ENCODE measurements at regions not wholly inside any gene's neighbourhood (a gene's known extent, or its start where the extent isn't known, plus 50 kb on each side); places are given as distances from the start of the nearest gene placed in this dataset.

GRCh38 chr21:34003428-34003827, 70.0 kb upstream of the MRPS6 start:
- no peak for TF ChIP-seq CTCF (IDR thresholded peaks at IDR 0.05)
- TF ChIP-seq POLR2A (IDR thresholded peaks at IDR 0.05): no peak
- H3K4me1 ChIP-seq: no peaks in the 10 kb centered on the region

GRCh38 chr21:34000375-34000774, 73.0 kb upstream of the MRPS6 start:
- H3K4me3 ChIP-seq (replicated peaks in 1 of 3): no peak overlapping the region
- no peaks in the 10 kb centered on the region for H3K9me3 ChIP-seq
- TF ChIP-seq CTCF (IDR thresholded peaks at IDR 0.05) (no peak), POLR2A (IDR thresholded peaks at IDR 0.05) (no peak)
- DNase-seq: no peak
- H3K4me1 ChIP-seq: no peaks in the 10 kb centered on the region
- 95 to 97% methylated on average over 4 of the region's 4 CpGs for WGBS, 2 donors
- no peak overlapping the region for H3K27ac ChIP-seq
- intact Hi-C loops (cut with DNase I): no loop called here
- no peaks in the 10 kb centered on the region for H3K36me3 ChIP-seq
- H3K27me3 ChIP-seq: no peaks in the 10 kb centered on the region

More at GRCh38 chr21:34003428-34003827, 70.0 kb upstream of the MRPS6 start:
- Histone ChIP-seq H3K27me3 (no peaks in the 10 kb centered on the region), H3K36me3 (no peaks in the 10 kb centered on the region), H3K4me3 (replicated peaks in 1 of 3) (no peak overlapping the region), H3K9me3 (no peaks in the 10 kb centered on the region), H3K27ac (no peak overlapping the region)
- DNase-seq: no peak
- intact Hi-C loops (cut with DNase I): no loop called here
- 95 to 98% methylated on average over 1 of the region's 1 CpG for WGBS, 2 donors

- no peaks in the 10 kb centered on the region for H3K9me3 ChIP-seq
- H3K27me3 ChIP-seq: no peaks in the 10 kb centered on the region
- H3K4me3 ChIP-seq (replicated peaks in 1 of 3): no peak overlapping the region
- no peak for DNase-seq
- no peaks in the 10 kb centered on the region for H3K36me3 ChIP-seq
- 88 to 89% methylated on average over 8 of the region's 8 CpGs for WGBS, 2 donors
- peaks cover 2 to 3% of the 10 kb centered on the region in 2 donors for H3K4me1 ChIP-seq
- intact Hi-C loops (cut with DNase I): no loop called here
- H3K27ac ChIP-seq: no peak overlapping the region
- TF ChIP-seq POLR2A (IDR thresholded peaks at IDR 0.05) (no peak), CTCF (IDR thresholded peaks at IDR 0.05) (no peak)
Observed at GRCh38 chr21:33998809-33999208, 74.6 kb upstream of the MRPS6 start.

GRCh38 chr21:33998402-33998801, 75.0 kb upstream of the MRPS6 start:
- no peaks in the 10 kb centered on the region for H3K9me3 ChIP-seq
- peaks cover 7% of the 10 kb centered on the region in 2 donors for H3K4me1 ChIP-seq
- 82 to 85% methylated on average over 1 of the region's 1 CpG for WGBS, 2 donors
- DNase-seq: no peak
- no peak for TF ChIP-seq POLR2A (IDR thresholded peaks at IDR 0.05)
- TF ChIP-seq CTCF (IDR thresholded peaks at IDR 0.05): no peak
- H3K27ac ChIP-seq: no peak overlapping the region
- no peaks in the 10 kb centered on the region for H3K27me3 ChIP-seq
- no peak overlapping the region for H3K4me3 ChIP-seq (replicated peaks in 1 of 3)
- H3K36me3 ChIP-seq: no peaks in the 10 kb centered on the region
- intact Hi-C loops (cut with DNase I): no loop called here

- no peak for TF ChIP-seq CTCF (IDR thresholded peaks at IDR 0.05)
- no peak for TF ChIP-seq POLR2A (IDR thresholded peaks at IDR 0.05)
- H3K27me3 ChIP-seq: no peaks in the 10 kb centered on the region
Observed at GRCh38 chr21:33997436-33997835, 75.9 kb upstream of the MRPS6 start.

More at GRCh38 chr21:33997436-33997835, 75.9 kb upstream of the MRPS6 start:
- H3K4me1 ChIP-seq: peaks cover 11% of the 10 kb centered on the region in 2 donors
- no peak overlapping the region for H3K27ac ChIP-seq
- intact Hi-C loops (cut with DNase I): no loop called here
- DNase-seq: no peak
- no peak overlapping the region for H3K4me3 ChIP-seq (replicated peaks in 1 of 3)
- H3K9me3 ChIP-seq: no peaks in the 10 kb centered on the region
- no peaks in the 10 kb centered on the region for H3K36me3 ChIP-seq

Data from thyroid gland (tissue), 4 donors.